Heart right ventricle (tissue), 16 donors: ENCODE measurements at regions not wholly inside any gene's neighbourhood (a gene's known extent, or its start where the extent isn't known, plus 50 kb on each side); places are given as distances from the start of the nearest gene placed in this dataset.
A peak's percentile ranks its signal among the peaks of the same experiment; 100 is the strongest.

ENCODE experiments used
- ATAC-seq, 8 donors: fragments of 200-7000 bp; cut with Tn5 transposase; one replicate each; pipeline ENCODE4 v1.9.1; 2020; ENCODE audit warnings: mild to moderate bottlenecking in 8 of 8, moderate library complexity in 8 of 8, moderate number of reproducible peaks in 1 of 8
- DNase-seq, 2 donors: peaks; one replicate each; pipeline ENCODE4 v3.0.0-alpha.2; 2020
- H3K27ac ChIP-seq, 10 donors: fragments of 200-600 bp; sonication (generic) in 2 of 10; one replicate each; pipeline versions ENCODE4 v1.5.0 to v1.8.0; 2020 to 2022; ENCODE audit warnings: mild to moderate bottlenecking in 3 of 10
- H3K27me3 ChIP-seq, 7 donors: fragments of 200-600 bp; one replicate each; pipeline ENCODE4 v1.8.0; 2021 to 2022; ENCODE audit warnings: mild to moderate bottlenecking in 2 of 7
- H3K36me3 ChIP-seq, 9 donors: fragments of 200-600 bp; sonication (generic) in 1 of 9; one replicate each; pipeline versions ENCODE4 v1.5.0 to v1.8.0; 2020 to 2022; ENCODE audit warnings: mild to moderate bottlenecking in 2 of 9
- H3K4me1 ChIP-seq, 9 donors: fragments of 200-600 bp; sonication (generic) in 1 of 9; one replicate each; pipeline versions ENCODE4 v1.5.0 to v1.8.0; 2020 to 2022; ENCODE audit warnings: mild to moderate bottlenecking in 4 of 9
- H3K4me3 ChIP-seq, 10 donors: fragments of 200-600 bp; sonication (generic) in 2 of 10; one replicate each; pipeline versions ENCODE4 v1.5.0 to v1.8.0; 2020 to 2022; ENCODE audit warnings: mild to moderate bottlenecking in 7 of 10, moderate library complexity in 2 of 10
- H3K9me3 ChIP-seq, 11 donors: fragments of 200-600 bp in 10 of 11; sonication (generic) in 2 of 11; one replicate each; pipeline versions ENCODE4 v1.5.0 to v1.8.0; 2013 to 2022; ENCODE audit warnings: mild to moderate bottlenecking in 2 of 11, control low read depth in 1 of 11, moderate library complexity in 1 of 11
- CTCF ChIP-seq, 9 donors: fragments of 200-600 bp; sonication (generic) in 2 of 9; IDR thresholded peaks; one replicate each; pipeline versions ENCODE4 v1.5.0 to v1.8.0; 2021 to 2022; ENCODE audit warnings: antibody characterized with exemption in 9 of 9, mild to moderate bottlenecking in 5 of 9, moderate library complexity in 1 of 9
- WGBS, 2 donors: extraction: QIAGEN DNeasy Blood & Tissue Kit; methylation state at CpG; one replicate each; pipeline ENCODE4 v1.1.7; 2013; ENCODE audit warnings: inconsistent platforms in 1 of 2; 5-methylcytosine and 5-hydroxymethylcytosine counted together
- intact Hi-C, 10 donors: fragments of 100-400 bp; cut with DNase I; formaldehyde crosslinking; loops; one replicate each; pipeline versions ENCODE4 v1.11.1 to v1.14.2; 2022
- donor health status: Arrhythmogenic right ventricular cardiomyopathy.
- donor health status: ischemic (EF 13 %, LVEDD 7.1; RV severe dilation, severe dysfunction).
- donor health status: healthy with polysubstance abuse.
- donor health status: DM: no; HTN: yes; CAD: no.
- donor health status: DM: no; HTN: no; CAD: no.
- donor health status: ischemic (EF 25% LVEDD 6.9; RV normal size, moderate dysfunction).
- donor health status: ischemic (EF 25% LVEDD 5.7; RV mildly dilated, moderate dysfunction).
- donor health status: healthy.
- donor health status: DM: yes; HTN: yes; CAD: no.
- donor health status: Ischemic cardiomyopathy.
- donor health status: ischemic (EF 35%, LVEDD 5.7; RV mildly dilated, moderate dysfunction).
- donor health status: nonischemic (EF 11% LVEDD 7.7; RV severe dilation, severe dysfunction).
- donor health status: DM: yes; HTN: yes; CAD: no.
- donor health status: PGD.
- donor health status: ischemic (EF 29% LVEDD 5.4; RV normal size, mild dysfunction).
- donor health status: nonischemic (EF 23%, LVEDD 6.1; RV moderate dilation, normal function).

GRCh38 chr3:36197151-36197550 lies 183.2 kb upstream of the STAC start:
- ATAC-seq, result no peak
- intact Hi-C loops, result no loop called here
- Histone ChIP-seq H3K4me1 (peaks cover 0 to 5% (median 0%) of the 10 kb centered on the region in 9 donors), H3K9me3 (no peaks in the 10 kb centered on the region), H3K4me3 (no peak overlapping the region), H3K27ac (no peak overlapping the region), H3K36me3 (no peaks in the 10 kb centered on the region), H3K27me3 (no peaks in the 10 kb centered on the region)
- TF ChIP-seq CTCF (IDR thresholded peaks at IDR 0.05), result no peak
- no peak for DNase-seq
- WGBS, 2 donors, result 0 to 58% methylated on average over 1 of the region's 1 CpG

- H3K4me3 ChIP-seq, result no peak overlapping the region
- no peak for ATAC-seq
- no peak for DNase-seq
- no peaks in the 10 kb centered on the region for H3K27me3 ChIP-seq
- no peaks in the 10 kb centered on the region for H3K36me3 ChIP-seq
- TF ChIP-seq CTCF (IDR thresholded peaks at IDR 0.05), result no peak
- H3K27ac ChIP-seq, result no peak overlapping the region
- intact Hi-C loops, result no loop called here
- no peaks in the 10 kb centered on the region for H3K4me1 ChIP-seq
- peaks cover 0 to 3% (median 0%) of the 10 kb centered on the region in 11 donors for H3K9me3 ChIP-seq
These were observed 178.8 kb upstream of the STAC start for GRCh38 chr3:36201546-36201945.

GRCh38 chr3:36206956-36207580 lies 173.2 kb upstream of the STAC start:
- no peak for TF ChIP-seq CTCF (IDR thresholded peaks at IDR 0.05)
- H3K4me3 ChIP-seq, result no peak overlapping the region
- no peaks in the 10 kb centered on the region for H3K27me3 ChIP-seq
- no peaks in the 10 kb centered on the region for H3K4me1 ChIP-seq
- intact Hi-C loops, result no loop called here
- H3K9me3 ChIP-seq, result peaks cover 0 to 3% (median 0%) of the 10 kb centered on the region in 11 donors
- ATAC-seq, result no peak
- H3K27ac ChIP-seq, result no peak overlapping the region
- no peaks in the 10 kb centered on the region for H3K36me3 ChIP-seq
- no peak for DNase-seq
- 42 to 54% methylated on average over 4 of the region's 4 CpGs for WGBS, 2 donors

- TF ChIP-seq CTCF (IDR thresholded peaks at IDR 0.05), result peak in 1 of 9 donors; percentile 23
- Histone ChIP-seq H3K27ac (no peak overlapping the region), H3K27me3 (no peaks in the 10 kb centered on the region), H3K4me1 (no peaks in the 10 kb centered on the region), H3K9me3 (no peaks in the 10 kb centered on the region), H3K4me3 (no peak overlapping the region), H3K36me3 (no peaks in the 10 kb centered on the region)
- DNase-seq (no peak), ATAC-seq (no peak)
- intact Hi-C loops, result no loop called here
- WGBS, 2 donors, result 70 to 71% methylated on average over 3 of the region's 3 CpGs
These were observed 169.3 kb upstream of the STAC start for GRCh38 chr3:36210840-36211651.
